Epithelial cell of esophagus (primary cell): ENCODE measurements at regions not wholly inside any gene's neighbourhood (a gene's known extent, or its start where the extent isn't known, plus 50 kb on each side); places are given as distances from the start of the nearest gene placed in this dataset.

Experiments
- DNase-seq: peaks from one replicate; pipeline ENCODE4 v3.0.0; 2010; ENCODE audit warnings: low read depth
- H3K4me3 ChIP-seq: 2 replicates; pipeline ENCODE4 v1.5.1; 2011; ENCODE audit warnings: mild to moderate bottlenecking, low read length, control low read depth
- CTCF ChIP-seq: IDR thresholded peaks from 2 replicates; pipeline ENCODE4 v1.5.1; 2011; ENCODE audit warnings: low read depth, mild to moderate bottlenecking, low read length, control low read depth, inconsistent platforms; ENCODE audit not compliant: insufficient read depth; ENCODE audit errors: missing control alignments

- TF ChIP-seq CTCF: no peak
- no peak for DNase-seq
- H3K4me3 ChIP-seq: no peak overlapping the region
Measured at GRCh38 chr11:42098075-42098474, 638.6 kb upstream of the LRRC4C start.

DNA sequence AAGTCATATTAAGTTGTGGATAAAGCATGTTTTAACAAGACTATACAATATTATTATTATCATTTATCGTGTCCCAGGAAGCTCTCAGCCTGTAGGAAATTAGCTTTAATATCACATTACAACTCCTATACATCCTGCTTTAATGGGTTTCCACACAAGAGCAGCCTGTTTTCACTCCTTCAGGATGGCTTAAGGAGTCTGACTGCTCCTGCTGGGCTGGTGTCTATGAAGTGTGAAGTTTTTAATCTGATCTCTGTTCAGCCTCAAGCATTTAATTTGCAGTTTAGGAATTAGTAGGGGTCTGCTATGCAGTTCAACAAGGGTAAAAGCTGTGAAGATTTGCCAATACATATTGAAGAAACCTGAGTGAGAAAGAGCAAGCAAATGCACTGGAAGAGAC is 653.4 kb upstream of the LRRC4C start:
- no peak for TF ChIP-seq CTCF
- no peak for DNase-seq

DNA sequence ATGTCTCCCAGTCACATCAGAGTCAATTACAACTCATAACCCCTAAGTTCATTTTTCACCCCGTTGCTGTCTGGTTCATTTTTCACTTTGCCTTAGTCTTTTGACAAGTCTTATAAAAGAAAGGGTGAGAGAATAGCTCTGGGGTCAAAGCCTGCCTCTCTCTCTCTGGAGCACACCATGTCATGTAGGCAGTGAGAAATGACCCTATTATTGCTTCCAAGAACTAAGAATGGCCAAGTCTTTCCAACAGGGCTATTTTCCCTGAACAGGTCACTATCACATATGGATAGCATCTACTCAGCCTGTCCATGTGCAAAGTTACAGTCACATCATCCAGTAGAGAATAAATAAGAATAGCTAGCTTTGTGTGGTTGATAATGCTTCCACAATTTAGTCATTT is 655.5 kb upstream of the LRRC4C start:
- no peak overlapping the region for H3K4me3 ChIP-seq
- TF ChIP-seq CTCF: no peak
- DNase-seq: no peak

More for the DNA sequence above, 653.4 kb upstream of the LRRC4C start:
- H3K4me3 ChIP-seq: no peak overlapping the region

GRCh38 chr11:42138454-42138853 is 679.0 kb upstream of the LRRC4C start:
- H3K4me3 ChIP-seq: no peak overlapping the region
- no peak for DNase-seq
- TF ChIP-seq CTCF: no peak

DNA sequence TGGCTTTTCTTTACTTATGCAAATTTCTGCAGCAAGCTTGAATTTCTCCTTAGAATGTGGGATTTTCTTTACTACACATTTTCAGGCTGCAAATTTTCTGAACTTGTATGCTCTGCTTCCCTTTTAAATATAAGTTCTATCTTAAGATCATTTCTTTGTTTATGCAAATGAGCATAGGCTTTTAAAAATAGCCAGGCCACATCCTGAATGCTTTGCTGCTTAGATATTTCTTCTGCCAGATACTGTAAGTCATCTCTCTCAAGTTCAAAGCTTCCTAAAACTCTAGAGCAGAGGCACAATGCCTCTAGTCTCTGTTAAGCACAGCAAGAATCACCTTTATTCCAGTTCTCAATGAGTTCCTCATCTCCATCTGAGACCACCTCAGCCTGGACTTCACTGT is 685.9 kb upstream of the LRRC4C start:
- TF ChIP-seq CTCF: no peak
- DNase-seq: no peak
- H3K4me3 ChIP-seq: no peak overlapping the region

DNA sequence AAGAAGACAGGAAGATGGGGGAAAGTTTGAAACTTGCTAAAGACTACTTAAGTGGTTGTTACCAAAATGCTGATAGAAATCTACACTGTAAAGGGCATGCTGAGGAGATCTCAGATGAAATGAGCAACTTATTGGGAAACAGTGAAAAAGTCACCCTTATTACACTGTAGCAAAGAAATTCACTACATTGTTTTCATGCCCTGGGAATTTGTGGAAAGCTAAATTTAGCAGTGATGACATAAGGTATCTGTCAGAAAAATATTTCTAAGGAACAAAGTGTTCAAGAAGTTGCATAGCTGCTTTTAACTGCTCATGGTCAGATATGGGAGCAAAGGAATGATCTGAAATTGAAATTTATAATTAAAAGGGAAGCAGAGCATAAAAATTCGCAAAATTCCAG is 702.4 kb upstream of the LRRC4C start:
- TF ChIP-seq CTCF: no peak
- no peak overlapping the region for H3K4me3 ChIP-seq
- no peak for DNase-seq

- DNase-seq: no peak
- TF ChIP-seq CTCF: no peak
- no peak overlapping the region for H3K4me3 ChIP-seq
Measured at GRCh38 chr11:42169191-42169590, 709.7 kb upstream of the LRRC4C start.
